ENCODE measurements at regions not wholly inside any gene's neighbourhood (a gene's known extent, or its start where the extent isn't known, plus 50 kb on each side); places are given as distances from the start of the nearest gene placed in this dataset.

- TF ChIP-seq EP300 (IDR thresholded peaks at IDR 0.05; ENCODE audit: borderline replicate concordance) (no peak), REST (IDR thresholded peaks at IDR 0.05; ENCODE audit: low read depth) (no peak), YY1 (IDR thresholded peaks at IDR 0.05; ENCODE audit: low read depth) (no peak), TCF12 (IDR thresholded peaks at IDR 0.05; ENCODE audit: low read depth) (no peak), ZBTB7A (IDR thresholded peaks at IDR 0.05; ENCODE audit: low read depth) (no peak), CREB1 (IDR thresholded peaks at IDR 0.05; ENCODE audit: low read depth) (no peak), FOXM1 (IDR thresholded peaks at IDR 0.05; ENCODE audit: borderline replicate concordance, low read depth) (no peak), TEAD4 (IDR thresholded peaks at IDR 0.05) (no peak), TAF1 (IDR thresholded peaks at IDR 0.05; ENCODE audit: low read depth) (no peak)
- TF ChIP-seq, protein P1, sequence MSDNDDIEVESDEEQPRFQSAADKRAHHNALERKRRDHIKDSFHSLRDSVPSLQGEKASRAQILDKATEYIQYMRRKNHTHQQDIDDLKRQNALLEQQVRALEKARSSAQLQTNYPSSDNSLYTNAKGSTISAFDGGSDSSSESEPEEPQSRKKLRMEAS (IDR thresholded peaks at IDR 0.05) = no peak
These were observed 120.1 kb downstream of the TWIST2 start for GRCh38 chr2:238967978-238968360.

Measured in Ishikawa (cell line).